ENCODE measurements at regions not wholly inside any gene's neighbourhood (a gene's known extent, or its start where the extent isn't known, plus 50 kb on each side); places are given as distances from the start of the nearest gene placed in this dataset.

- no peak overlapping the region for H3K4me3 ChIP-seq (ENCODE audit: low read depth, low read length)
- TF ChIP-seq CTCF (IDR thresholded peaks at IDR 0.05; ENCODE audit: low read depth, low read length): no peak
These were observed 163.6 kb upstream of the TARS1 start for GRCh38 chr5:33277061-33277650.

- no peak for TF ChIP-seq CTCF (IDR thresholded peaks at IDR 0.05; ENCODE audit: low read depth, low read length)
- no peak overlapping the region for H3K4me3 ChIP-seq (ENCODE audit: low read depth, low read length)
These were observed 159.3 kb upstream of the TARS1 start for GRCh38 chr5:33281431-33281843.

- TF ChIP-seq CTCF (IDR thresholded peaks at IDR 0.05; ENCODE audit: low read depth, low read length): no peak
- H3K4me3 ChIP-seq (ENCODE audit: low read depth, low read length): no peak overlapping the region
These were observed 158.6 kb upstream of the TARS1 start for GRCh38 chr5:33282157-33282556.

- TF ChIP-seq CTCF (IDR thresholded peaks at IDR 0.05; ENCODE audit: low read depth, low read length): no peak
These were observed 158.1 kb upstream of the TARS1 start for GRCh38 chr5:33282696-33283095.

DNA sequence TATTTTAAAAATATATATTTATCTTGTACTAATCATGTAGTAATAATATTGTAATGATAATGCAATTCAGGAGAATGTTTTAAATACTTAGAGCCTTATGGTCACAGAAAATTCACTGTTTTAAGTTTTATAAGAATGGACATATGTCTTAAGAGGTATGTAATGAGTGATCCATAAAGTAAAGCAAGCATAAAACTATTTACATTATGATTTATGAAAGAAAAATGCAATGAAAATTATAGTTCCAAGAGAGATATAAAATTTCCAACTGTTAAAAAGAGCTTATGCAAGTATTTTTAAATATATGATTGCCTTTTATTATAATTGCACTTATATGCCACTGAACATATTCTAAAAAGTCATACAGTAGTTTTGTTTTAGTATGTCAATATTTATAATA is 157.5 kb upstream of the TARS1 start:
- no peak for TF ChIP-seq CTCF (IDR thresholded peaks at IDR 0.05; ENCODE audit: low read depth, low read length)
- H3K4me3 ChIP-seq (ENCODE audit: low read depth, low read length): no peak overlapping the region

More at GRCh38 chr5:33282696-33283095, 158.1 kb upstream of the TARS1 start:
- H3K4me3 ChIP-seq (ENCODE audit: low read depth, low read length): no peak overlapping the region

DNA sequence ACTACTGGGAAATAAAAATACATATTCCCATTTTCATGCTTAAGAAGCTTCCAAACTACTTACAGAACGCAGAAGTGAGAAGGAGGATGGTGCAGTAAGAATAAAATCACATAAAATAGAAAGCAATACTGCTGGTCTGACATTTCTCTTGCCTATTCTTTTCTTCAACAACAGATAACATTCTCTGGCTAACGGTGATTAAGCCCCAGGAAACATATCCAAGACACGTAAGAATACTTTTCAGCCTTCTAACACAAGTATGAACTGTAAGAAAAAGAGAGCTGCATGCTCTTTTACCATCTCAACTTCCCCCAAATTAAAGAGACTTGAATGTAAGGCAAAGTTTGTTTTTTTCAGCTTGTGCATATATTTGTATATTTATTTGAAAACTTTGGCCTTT is 156.1 kb upstream of the TARS1 start:
- H3K4me3 ChIP-seq (ENCODE audit: low read depth, low read length): no peak overlapping the region
- no peak for TF ChIP-seq CTCF (IDR thresholded peaks at IDR 0.05; ENCODE audit: low read depth, low read length)

DNA sequence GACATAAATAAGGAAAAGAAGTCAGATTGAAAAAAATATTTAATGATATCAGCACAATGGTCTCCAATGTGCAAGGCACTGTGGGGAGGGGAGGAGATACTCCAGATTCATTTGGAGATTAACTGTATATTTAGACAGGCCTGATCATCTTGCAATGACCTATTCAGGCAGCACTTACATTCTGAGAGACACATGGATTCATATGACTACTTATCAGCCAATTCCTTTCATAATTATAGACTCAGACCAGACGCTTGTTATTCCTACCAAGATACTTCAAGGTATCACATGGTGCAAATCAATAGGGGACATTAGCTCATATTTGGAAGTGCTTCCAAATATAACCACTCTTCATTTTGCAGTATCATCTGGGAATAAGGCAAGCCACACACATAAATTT is 153.5 kb upstream of the TARS1 start:
- no peak overlapping the region for H3K4me3 ChIP-seq (ENCODE audit: low read depth, low read length)
- TF ChIP-seq CTCF (IDR thresholded peaks at IDR 0.05; ENCODE audit: low read depth, low read length): no peak
